ENCODE measurements at regions not wholly inside any gene's neighbourhood (a gene's known extent, or its start where the extent isn't known, plus 50 kb on each side); places are given as distances from the start of the nearest gene placed in this dataset.
A peak's percentile ranks its signal among the peaks of the same experiment; 100 is the strongest.

- Histone ChIP-seq H3K4me2 (ENCODE audit: control insufficient read depth, extremely low read depth, insufficient read depth, low read depth, low read length) (no peak overlapping the region), H3K9ac (ENCODE audit: control insufficient read depth, extremely low read depth, insufficient read depth, low read length) (no peak overlapping the region), H3K79me2 (ENCODE audit: control insufficient read depth, insufficient read depth, low read length) (peaks cover 14% of the 10 kb centered on the region), H3K27ac (ENCODE audit: control insufficient read depth, insufficient read depth, low read length) (no peak overlapping the region), H3K4me3 (ENCODE audit: control insufficient read depth in 2 of 3, extremely low read depth in 1 of 3, insufficient read depth in 2 of 3, low read depth in 1 of 3, low read length in 3 of 3) (no peak overlapping the region), H3K9me1 (ENCODE audit: control insufficient read depth, extremely low read depth, insufficient read depth, low read length) (no peaks in the 10 kb centered on the region), H2AFZ (ENCODE audit: control insufficient read depth, low read length) (no peak overlapping the region), H3K27me3 (ENCODE audit: control insufficient read depth, extremely low read depth, insufficient read depth, low read length) (no peaks in the 10 kb centered on the region), H3K36me3 (ENCODE audit: control insufficient read depth in 2 of 2, extremely low read depth in 1 of 2, insufficient read depth in 2 of 2, low read length in 2 of 2) (no peaks in the 10 kb centered on the region), H3K4me1 (ENCODE audit: control insufficient read depth, extremely low read depth, insufficient read depth, low read length) (no peaks in the 10 kb centered on the region), H4K20me1 (ENCODE audit: control insufficient read depth, extremely low read depth, insufficient read depth, low read length) (no peaks in the 10 kb centered on the region), H3K9me3 (ENCODE audit: control insufficient read depth, low read depth, low read length) (no peaks in the 10 kb centered on the region)
- dilution Hi-C loops (cut with MboI; ENCODE audit: extremely low pct_ligation_motif_present, low sequenced_read_pairs) = no loop called here
- peak; percentile 36 for DNase-seq (ENCODE audit: low read depth, low spot score)
- TF ChIP-seq CTCF (optimal IDR thresholded peaks at IDR 0.05 in 1 of 3, IDR thresholded peaks at IDR 0.05 in 1 of 3, conservative IDR thresholded peaks at IDR 0.05 in 1 of 3; ENCODE audit: extremely low read depth in 1 of 3, insufficient read depth in 2 of 3, low read length in 3 of 3) (peak; percentile 39 to 52 (median 39)), EZH2 (IDR thresholded peaks at IDR 0.05; ENCODE audit: low read length) (no peak)
- no peak for FAIRE-seq
These were observed 64.2 kb upstream of the ABL1 start for GRCh38 chr9:130770679-130771442.

GRCh38 chr9:130772185-130772584 lies 62.9 kb upstream of the ABL1 start:
- Histone ChIP-seq H3K4me3 (ENCODE audit: control insufficient read depth in 2 of 3, extremely low read depth in 1 of 3, insufficient read depth in 2 of 3, low read depth in 1 of 3, low read length in 3 of 3) (no peak overlapping the region), H3K9me1 (ENCODE audit: control insufficient read depth, extremely low read depth, insufficient read depth, low read length) (no peaks in the 10 kb centered on the region), H3K27me3 (ENCODE audit: control insufficient read depth, extremely low read depth, insufficient read depth, low read length) (no peaks in the 10 kb centered on the region), H3K27ac (ENCODE audit: control insufficient read depth, insufficient read depth, low read length) (no peak overlapping the region), H2AFZ (ENCODE audit: control insufficient read depth, low read length) (no peak overlapping the region), H3K36me3 (ENCODE audit: control insufficient read depth in 2 of 2, extremely low read depth in 1 of 2, insufficient read depth in 2 of 2, low read length in 2 of 2) (no peaks in the 10 kb centered on the region), H3K4me2 (ENCODE audit: control insufficient read depth, extremely low read depth, insufficient read depth, low read depth, low read length) (no peak overlapping the region), H3K4me1 (ENCODE audit: control insufficient read depth, extremely low read depth, insufficient read depth, low read length) (no peaks in the 10 kb centered on the region), H3K9me3 (ENCODE audit: control insufficient read depth, low read depth, low read length) (no peaks in the 10 kb centered on the region), H3K79me2 (ENCODE audit: control insufficient read depth, insufficient read depth, low read length) (peaks cover 9% of the 10 kb centered on the region), H3K9ac (ENCODE audit: control insufficient read depth, extremely low read depth, insufficient read depth, low read length) (no peak overlapping the region), H4K20me1 (ENCODE audit: control insufficient read depth, extremely low read depth, insufficient read depth, low read length) (no peaks in the 10 kb centered on the region)
- no peak for DNase-seq (ENCODE audit: low read depth, low spot score)
- TF ChIP-seq EZH2 (IDR thresholded peaks at IDR 0.05; ENCODE audit: low read length) (no peak), CTCF (optimal IDR thresholded peaks at IDR 0.05 in 1 of 3, IDR thresholded peaks at IDR 0.05 in 1 of 3, conservative IDR thresholded peaks at IDR 0.05 in 1 of 3; ENCODE audit: extremely low read depth in 1 of 3, insufficient read depth in 2 of 3, low read length in 3 of 3) (no peak)
- FAIRE-seq = no peak
- dilution Hi-C loops (cut with MboI; ENCODE audit: extremely low pct_ligation_motif_present, low sequenced_read_pairs) = no loop called here
